GM21717 (cell line): ENCODE measurements at regions not wholly inside any gene's neighbourhood (a gene's known extent, or its start where the extent isn't known, plus 50 kb on each side); places are given as distances from the start of the nearest gene placed in this dataset.
"Not testable (repeated sequence)": the region's sequence is repeated elsewhere in the genome, so short reads cannot be mapped to it uniquely, and the experiment has no call there.

Source experiments
- ATAC-seq: cut with Tn5 transposase; IDR thresholded peaks from one replicate; pipeline ENCODE4 v1.9.1; 2021; ENCODE audit warnings: mild to moderate bottlenecking, moderate library complexity; ENCODE audit not compliant: unreplicated experiment

- ATAC-seq: not testable (repeated sequence)
These were observed 667.6 kb downstream of the UQCRFS1 start for GRCh38 chr19:28545397-28545796.

- ATAC-seq: no peak
These were observed 668.3 kb downstream of the UQCRFS1 start for GRCh38 chr19:28544451-28545261.

- no peak for ATAC-seq
These were observed 669.6 kb downstream of the UQCRFS1 start for GRCh38 chr19:28543244-28543776.

- no peak for ATAC-seq
These were observed 670.3 kb downstream of the UQCRFS1 start for GRCh38 chr19:28542394-28543243.

- no peak for ATAC-seq
These were observed 671.2 kb downstream of the UQCRFS1 start for GRCh38 chr19:28541602-28542393.

- no peak for ATAC-seq
These were observed 671.9 kb downstream of the UQCRFS1 start for GRCh38 chr19:28541029-28541428.

- ATAC-seq: not testable (repeated sequence)
These were observed 672.6 kb downstream of the UQCRFS1 start for GRCh38 chr19:28540385-28540784.

- no peak for ATAC-seq
These were observed 673.2 kb downstream of the UQCRFS1 start for GRCh38 chr19:28539759-28540158.

GRCh38 chr19:28538579-28538978, 674.4 kb downstream of the UQCRFS1 start:
- ATAC-seq: not testable (repeated sequence)

- no peak for ATAC-seq
These were observed 675.1 kb downstream of the UQCRFS1 start for GRCh38 chr19:28537896-28538295.

GRCh38 chr19:28537079-28537478, 675.9 kb downstream of the UQCRFS1 start:
- no peak for ATAC-seq

GRCh38 chr19:28535352-28535775, 677.6 kb downstream of the UQCRFS1 start:
- no peak for ATAC-seq

- ATAC-seq: no peak
These were observed 678.1 kb downstream of the UQCRFS1 start for GRCh38 chr19:28534766-28535351.

GRCh38 chr19:28532765-28533341, 680.1 kb downstream of the UQCRFS1 start:
- no peak for ATAC-seq

- ATAC-seq: no peak
These were observed 681.0 kb downstream of the UQCRFS1 start for GRCh38 chr19:28531979-28532378.

- ATAC-seq: no peak
These were observed 682.4 kb downstream of the UQCRFS1 start for GRCh38 chr19:28530406-28531035.

- ATAC-seq: no peak
These were observed 686.9 kb downstream of the UQCRFS1 start for GRCh38 chr19:28526038-28526437.

GRCh38 chr19:28523619-28524018, 689.3 kb downstream of the UQCRFS1 start:
- no peak for ATAC-seq

GRCh38 chr19:28522545-28522922, 690.4 kb downstream of the UQCRFS1 start:
- no peak for ATAC-seq
